ENCODE measurements at regions not wholly inside any gene's neighbourhood (a gene's known extent, or its start where the extent isn't known, plus 50 kb on each side); places are given as distances from the start of the nearest gene placed in this dataset.

DNA sequence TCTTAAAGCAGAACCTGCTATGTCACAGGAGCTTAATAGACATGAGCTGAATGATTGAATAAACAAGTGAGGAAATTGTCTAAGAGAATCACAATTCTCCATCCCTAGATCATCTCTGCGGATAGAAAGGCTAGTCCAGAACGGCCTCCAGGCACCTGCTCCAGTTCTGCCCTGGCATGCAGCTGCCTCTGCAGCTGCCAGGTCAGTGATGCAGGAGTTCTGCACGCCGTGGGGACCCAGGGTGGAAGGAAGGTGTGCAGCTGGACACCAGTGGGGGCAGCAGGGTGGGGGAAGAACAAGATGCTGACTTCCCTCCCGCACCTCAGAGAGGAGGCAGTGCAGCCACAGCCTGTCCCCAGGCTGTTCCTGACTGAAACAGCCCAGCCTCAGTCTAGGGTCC is 192.1 kb upstream of the NCAM1 start:
- WGBS, 2 donors: 21 to 47% methylated on average over 3 to 5 of the region's 5 CpGs
- TF ChIP-seq CTCF (IDR thresholded peaks at IDR 0.05) (no peak), POLR2A (IDR thresholded peaks at IDR 0.05) (no peak)
- Histone ChIP-seq H3K4me3 (no peak overlapping the region), H3K36me3 (no peaks in the 10 kb centered on the region), H3K27ac (no peak overlapping the region), H3K4me1 (no peaks in the 10 kb centered on the region), H3K27me3 (no peaks in the 10 kb centered on the region), H3K9me3 (no peaks in the 10 kb centered on the region)
- intact Hi-C loops (cut with DNase I): no loop called here
- DNase-seq: no peak

GRCh38 chr11:112769584-112769983 is 191.6 kb upstream of the NCAM1 start:
- H3K4me1 ChIP-seq: no peaks in the 10 kb centered on the region
- intact Hi-C loops (cut with DNase I): no loop called here
- no peak for DNase-seq
- no peak overlapping the region for H3K4me3 ChIP-seq
- no peak overlapping the region for H3K27ac ChIP-seq
- WGBS, 2 donors: 68 to 71% methylated on average over 3 to 4 of the region's 4 CpGs
- no peaks in the 10 kb centered on the region for H3K36me3 ChIP-seq
- H3K27me3 ChIP-seq: no peaks in the 10 kb centered on the region
- TF ChIP-seq POLR2A (IDR thresholded peaks at IDR 0.05) (no peak), CTCF (IDR thresholded peaks at IDR 0.05) (no peak)
- no peaks in the 10 kb centered on the region for H3K9me3 ChIP-seq

DNA sequence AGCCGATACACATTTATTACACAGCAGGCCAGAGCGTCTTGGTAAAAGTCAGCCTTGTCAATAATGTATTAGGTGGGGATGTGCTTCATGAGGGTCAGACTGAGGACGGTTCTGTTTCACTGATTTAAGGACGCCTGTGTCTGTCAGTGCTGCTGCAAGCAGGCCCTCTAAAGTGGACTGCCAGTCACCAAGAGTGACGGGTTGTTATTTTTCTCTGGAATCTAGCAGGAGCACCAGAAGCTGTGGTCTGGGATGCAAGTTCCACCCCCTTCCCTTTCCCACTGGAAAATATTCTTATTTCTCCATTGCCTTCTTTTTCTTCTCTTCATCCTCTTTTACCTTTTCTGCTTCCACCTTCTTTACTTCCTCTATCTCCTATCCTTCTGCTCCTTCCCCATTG is 191.2 kb upstream of the NCAM1 start:
- intact Hi-C loops (cut with DNase I): no loop called here
- 78 to 82% methylated on average over 5 of the region's 5 CpGs for WGBS, 2 donors
- H3K27me3 ChIP-seq: no peaks in the 10 kb centered on the region

DNA sequence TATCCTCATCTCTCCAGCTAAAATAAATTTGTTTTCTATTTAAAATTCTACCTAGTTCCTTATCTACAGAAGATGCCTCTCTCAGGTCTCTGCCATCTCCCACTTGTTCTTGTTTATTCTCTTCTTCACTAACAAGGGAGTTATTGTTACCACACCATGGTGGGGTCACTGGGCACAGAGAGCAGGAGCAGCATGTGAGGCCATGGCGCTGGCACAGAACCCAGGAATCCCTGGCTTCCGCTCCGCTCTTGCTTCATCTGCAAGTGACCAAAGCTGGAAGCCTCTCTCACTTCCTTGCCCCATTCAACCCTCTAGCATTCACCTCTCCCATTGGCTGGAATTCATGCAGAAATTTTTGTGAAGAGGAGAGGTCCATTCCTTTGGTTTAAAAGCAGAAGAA is 190.7 kb upstream of the NCAM1 start:
- DNase-seq: no peak

More for the DNA sequence above, 191.2 kb upstream of the NCAM1 start:
- Histone ChIP-seq H3K9me3 (no peaks in the 10 kb centered on the region), H3K36me3 (no peaks in the 10 kb centered on the region), H3K4me3 (no peak overlapping the region), H3K27ac (no peak overlapping the region), H3K4me1 (no peaks in the 10 kb centered on the region)
- TF ChIP-seq CTCF (IDR thresholded peaks at IDR 0.05) (no peak), POLR2A (IDR thresholded peaks at IDR 0.05) (no peak)
- no peak for DNase-seq

GRCh38 chr11:112771851-112772250 is 189.4 kb upstream of the NCAM1 start:
- whole genome bisulfite sequencing, 2 donors: 37 to 60% methylated on average over 2 of the region's 2 CpGs
- no peaks in the 10 kb centered on the region for H3K9me3 ChIP-seq
- intact Hi-C loops (cut with DNase I): no loop called here

More for the DNA sequence above, 190.7 kb upstream of the NCAM1 start:
- Histone ChIP-seq H3K27me3 (peaks cover 0 to 5% (median 0%) of the 10 kb centered on the region in 4 donors), H3K4me3 (no peak overlapping the region), H3K9me3 (no peaks in the 10 kb centered on the region), H3K4me1 (no peaks in the 10 kb centered on the region), H3K27ac (no peak overlapping the region), H3K36me3 (no peaks in the 10 kb centered on the region)
- intact Hi-C loops (cut with DNase I): no loop called here
- TF ChIP-seq POLR2A (IDR thresholded peaks at IDR 0.05) (no peak), CTCF (IDR thresholded peaks at IDR 0.05) (no peak)
- WGBS, 2 donors: 93% methylated on average over 3 of the region's 3 CpGs

More at GRCh38 chr11:112771851-112772250, 189.4 kb upstream of the NCAM1 start:
- Histone ChIP-seq H3K36me3 (no peaks in the 10 kb centered on the region), H3K27me3 (peaks cover 0 to 6% (median 0%) of the 10 kb centered on the region in 4 donors), H3K4me1 (no peaks in the 10 kb centered on the region), H3K4me3 (no peak overlapping the region), H3K27ac (no peak overlapping the region)
- TF ChIP-seq CTCF (IDR thresholded peaks at IDR 0.05) (no peak), POLR2A (IDR thresholded peaks at IDR 0.05) (no peak)
- no peak for DNase-seq
